Epidermal melanocyte (primary cell): ENCODE measurements at regions not wholly inside any gene's neighbourhood (a gene's known extent, or its start where the extent isn't known, plus 50 kb on each side); places are given as distances from the start of the nearest gene placed in this dataset.
"Not testable (repeated sequence)": the region's sequence is repeated elsewhere in the genome, so short reads cannot be mapped to it uniquely, and the experiment has no call there.

ENCODE experiments used
- DNase-seq: peaks from one replicate; pipeline ENCODE4 v3.0.0; 2011; ENCODE audit warnings: low spot score; ENCODE audit not compliant: insufficient read length

GRCh38 chr4:189800545-189801088 lies 140.1 kb upstream of the FRG1 start:
- no peak for DNase-seq

GRCh38 chr4:189802884-189803283 lies 137.8 kb upstream of the FRG1 start:
- no peak for DNase-seq

- no peak for DNase-seq
Measured at GRCh38 chr4:189804894-189805293, 135.8 kb upstream of the FRG1 start.

GRCh38 chr4:189806506-189806905 lies 134.2 kb upstream of the FRG1 start:
- DNase-seq, result no peak

GRCh38 chr4:189807031-189807430 lies 133.6 kb upstream of the FRG1 start:
- no peak for DNase-seq

GRCh38 chr4:189809241-189809735 lies 131.4 kb upstream of the FRG1 start:
- no peak for DNase-seq

GRCh38 chr4:189809839-189810238 lies 130.8 kb upstream of the FRG1 start:
- DNase-seq, result no peak

GRCh38 chr4:189810318-189811181 lies 130.1 kb upstream of the FRG1 start:
- not testable (repeated sequence) for DNase-seq

GRCh38 chr4:189815404-189816192 lies 125.1 kb upstream of the FRG1 start:
- no peak for DNase-seq

GRCh38 chr4:189822326-189822725 lies 118.3 kb upstream of the FRG1 start:
- DNase-seq, result no peak

- no peak for DNase-seq
Measured at GRCh38 chr4:189823591-189823990, 117.1 kb upstream of the FRG1 start.

GRCh38 chr4:189825466-189825865 lies 115.2 kb upstream of the FRG1 start:
- DNase-seq, result no peak

GRCh38 chr4:189826657-189827056 lies 114.0 kb upstream of the FRG1 start:
- no peak for DNase-seq

- DNase-seq, result no peak
Measured at GRCh38 chr4:189828081-189828697, 112.5 kb upstream of the FRG1 start.

GRCh38 chr4:189832528-189832927 lies 108.1 kb upstream of the FRG1 start:
- DNase-seq, result no peak

GRCh38 chr4:189834616-189835015 lies 106.1 kb upstream of the FRG1 start:
- DNase-seq, result no peak

- no peak for DNase-seq
Measured at GRCh38 chr4:189835505-189835904, 105.2 kb upstream of the FRG1 start.

- DNase-seq, result no peak
Measured at GRCh38 chr4:189837471-189837870, 103.2 kb upstream of the FRG1 start.

- no peak for DNase-seq
Measured at GRCh38 chr4:189838821-189839497, 101.7 kb upstream of the FRG1 start.

GRCh38 chr4:189840356-189840755 lies 100.3 kb upstream of the FRG1 start:
- no peak for DNase-seq

- DNase-seq, result no peak
Measured at GRCh38 chr4:189843413-189844009, 97.2 kb upstream of the FRG1 start.
